GM13976 (cell line): ENCODE measurements at regions not wholly inside any gene's neighbourhood (a gene's known extent, or its start where the extent isn't known, plus 50 kb on each side); places are given as distances from the start of the nearest gene placed in this dataset.
"Not testable (repeated sequence)": the region's sequence is repeated elsewhere in the genome, so short reads cannot be mapped to it uniquely, and the experiment has no call there.

ENCODE experiments used
- DNase-seq: peaks from one replicate; pipeline ENCODE4 v3.0.0; 2012; ENCODE audit warnings: low spot score
- in situ Hi-C: fragments of 300-500 bp; cut with MboI; formaldehyde crosslinking; loops from one replicate; pipeline ENCODE4 v1.12.0; 2022; ENCODE audit warnings: low sequenced_read_pairs, mixed read lengths, inconsistent platforms; ENCODE audit not compliant: unreplicated experiment
- TF ChIP-seq, protein P1 (sequence below): IDR thresholded peaks from 2 replicates; pipeline ENCODE4 v1.5.1; 2012; ENCODE audit warnings: borderline replicate concordance, mild to moderate bottlenecking; ENCODE audit not compliant: insufficient read depth; ENCODE audit errors: extremely low read depth, missing control alignments, control extremely low read depth

- in situ Hi-C loops = no loop called here
- TF ChIP-seq, protein P1, sequence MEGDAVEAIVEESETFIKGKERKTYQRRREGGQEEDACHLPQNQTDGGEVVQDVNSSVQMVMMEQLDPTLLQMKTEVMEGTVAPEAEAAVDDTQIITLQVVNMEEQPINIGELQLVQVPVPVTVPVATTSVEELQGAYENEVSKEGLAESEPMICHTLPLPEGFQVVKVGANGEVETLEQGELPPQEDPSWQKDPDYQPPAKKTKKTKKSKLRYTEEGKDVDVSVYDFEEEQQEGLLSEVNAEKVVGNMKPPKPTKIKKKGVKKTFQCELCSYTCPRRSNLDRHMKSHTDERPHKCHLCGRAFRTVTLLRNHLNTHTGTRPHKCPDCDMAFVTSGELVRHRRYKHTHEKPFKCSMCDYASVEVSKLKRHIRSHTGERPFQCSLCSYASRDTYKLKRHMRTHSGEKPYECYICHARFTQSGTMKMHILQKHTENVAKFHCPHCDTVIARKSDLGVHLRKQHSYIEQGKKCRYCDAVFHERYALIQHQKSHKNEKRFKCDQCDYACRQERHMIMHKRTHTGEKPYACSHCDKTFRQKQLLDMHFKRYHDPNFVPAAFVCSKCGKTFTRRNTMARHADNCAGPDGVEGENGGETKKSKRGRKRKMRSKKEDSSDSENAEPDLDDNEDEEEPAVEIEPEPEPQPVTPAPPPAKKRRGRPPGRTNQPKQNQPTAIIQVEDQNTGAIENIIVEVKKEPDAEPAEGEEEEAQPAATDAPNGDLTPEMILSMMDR = no peak
- DNase-seq = no peak
Measured at GRCh38 chr5:110973510-110973909, 98.0 kb upstream of the TSLP start.

- TF ChIP-seq, protein P1 = no peak
- DNase-seq = no peak
- in situ Hi-C loops = no loop called here
Measured at GRCh38 chr5:110977915-110978314, 93.6 kb upstream of the TSLP start.

- in situ Hi-C loops, DNase-seq: not testable (repeated sequence)
Measured at GRCh38 chr5:110985882-110986281, 85.6 kb upstream of the TSLP start.

- in situ Hi-C loops, DNase-seq: not testable (repeated sequence)
Measured at GRCh38 chr5:110987573-110987972, 83.9 kb upstream of the TSLP start.

GRCh38 chr5:110996742-110997141 is 74.8 kb upstream of the TSLP start:
- TF ChIP-seq, protein P1 = no peak
- in situ Hi-C loops = no loop called here
- DNase-seq = no peak

DNA sequence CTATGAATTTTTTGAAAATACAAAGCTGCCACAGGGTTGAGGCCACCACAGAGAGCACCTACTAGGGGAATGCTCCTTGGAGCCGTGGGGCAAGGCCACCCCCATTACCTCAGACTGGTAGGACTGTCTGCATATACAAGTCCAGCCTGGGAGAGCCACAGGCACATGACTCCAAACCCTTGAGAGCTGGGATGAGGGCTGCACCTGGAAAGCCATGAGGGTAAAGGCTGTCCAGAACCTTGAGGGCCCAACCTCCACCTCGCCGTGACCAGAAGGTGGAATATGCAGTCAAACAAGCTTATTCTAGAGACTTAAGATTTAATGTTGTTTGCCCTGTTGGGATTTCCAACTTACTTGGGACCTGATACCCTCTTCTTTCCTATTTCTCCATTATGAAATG is 69.5 kb upstream of the TSLP start:
- in situ Hi-C loops = no loop called here

DNA sequence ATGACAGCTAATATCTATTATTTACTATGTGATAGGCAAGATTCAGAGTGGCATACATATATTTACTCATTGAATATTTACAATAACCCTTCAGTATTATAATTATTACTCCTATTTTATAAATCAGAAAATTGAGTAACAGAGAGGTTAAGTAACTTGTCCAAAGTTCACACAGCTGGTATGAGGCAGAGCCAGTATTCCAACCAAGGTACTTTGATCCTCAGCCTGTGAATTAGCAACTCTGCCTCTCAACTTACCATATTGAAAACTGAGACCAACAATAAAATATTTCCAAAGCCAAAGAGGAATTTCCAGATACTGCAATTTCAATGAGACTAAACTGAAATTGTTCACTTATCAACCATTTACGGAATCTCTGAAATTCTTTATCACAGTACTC is 67.9 kb upstream of the TSLP start:
- in situ Hi-C loops = no loop called here
- TF ChIP-seq, protein P1 = no peak
- DNase-seq = no peak

More for the DNA sequence above, 69.5 kb upstream of the TSLP start:
- TF ChIP-seq, protein P1 = no peak
- DNase-seq = no peak

- TF ChIP-seq, protein P1 = no peak
- no peak for DNase-seq
- in situ Hi-C loops = no loop called here
Measured at GRCh38 chr5:111004291-111004690, 67.2 kb upstream of the TSLP start.
